ENCODE measurements at regions not wholly inside any gene's neighbourhood (a gene's known extent, or its start where the extent isn't known, plus 50 kb on each side); places are given as distances from the start of the nearest gene placed in this dataset.

GRCh38 chr1:38743184-38743583 lies 116.4 kb downstream of the RRAGC start:
- Histone ChIP-seq H4K5ac (ENCODE audit: insufficient read length, low read depth, low read length) (no peak overlapping the region), H3K79me1 (ENCODE audit: insufficient read depth, low read depth, low read length, poor library complexity, severe bottlenecking) (no peaks in the 10 kb centered on the region), H3T11ph (ENCODE audit: low read length) (no peak overlapping the region), H3K27ac (ENCODE audit: insufficient read length, low read depth, low read length) (no peak overlapping the region), H3K4ac (ENCODE audit: low read depth, low read length) (no peak overlapping the region), H4K91ac (ENCODE audit: insufficient read length, low read depth, low read length) (no peak overlapping the region), H2BK20ac (ENCODE audit: low read depth, low read length, poor library complexity, severe bottlenecking) (no peak overlapping the region), H2AK5ac (ENCODE audit: insufficient read length, low read length) (no peak overlapping the region), H3K23ac (ENCODE audit: insufficient read length, low read depth, low read length) (no peak overlapping the region), H3K9me3 (ENCODE audit: control insufficient read depth, low read depth, low read length) (no peaks in the 10 kb centered on the region), H3K4me1 (ENCODE audit: insufficient read depth, low read length) (no peaks in the 10 kb centered on the region; the same call in 1 of the 2 replicates), H3K14ac (ENCODE audit: insufficient read depth, low read length) (no peak overlapping the region), H2BK120ac (ENCODE audit: low read depth, low read length, poor library complexity, severe bottlenecking) (no peak overlapping the region), H4K20me1 (ENCODE audit: control insufficient read depth, insufficient read depth, insufficient read length) (no peaks in the 10 kb centered on the region), H3K79me2 (ENCODE audit: insufficient read depth, low read length) (no peaks in the 10 kb centered on the region), H2BK15ac (ENCODE audit: low read depth, low read length) (no peak overlapping the region), H3K27me3 (ENCODE audit: insufficient read depth, low read length) (no peaks in the 10 kb centered on the region), H3K23me2 (ENCODE audit: insufficient read length, low read depth, low read length, poor library complexity, severe bottlenecking) (no peaks in the 10 kb centered on the region), H3K18ac (ENCODE audit: insufficient read length, low read depth, low read length) (no peak overlapping the region), H2BK12ac (ENCODE audit: insufficient read length, low read depth, low read length) (no peak overlapping the region), H2BK5ac (ENCODE audit: insufficient read length, low read length) (no peak overlapping the region), H3K4me2 (ENCODE audit: insufficient read depth, insufficient read length, low read length) (no peak overlapping the region), H4K8ac (replicated peaks; ENCODE audit: insufficient read length, low read depth, low read length) (no peak overlapping the region), H2AFZ (ENCODE audit: low read length) (no peak overlapping the region), H3K9ac (ENCODE audit: extremely low read depth, insufficient read length, low read length) (no peak overlapping the region), H3K56ac (ENCODE audit: insufficient read length, low read depth, low read length) (no peak overlapping the region)
- Mint-ChIP-seq H3K9me3 (no peaks in the 10 kb centered on the region), H3K4me1 (peaks cover 21 to 29% of the 10 kb centered on the region in 2 experiments), H3K36me3 (ENCODE audit: insufficient read depth in 1 of 3, low read depth in 3 of 3) (no peaks in the 10 kb centered on the region; a peak in 2 of 7 replicates), H3K27me3 (ENCODE audit: low read depth) (no peaks in the 10 kb centered on the region; the same call in 1 of the 2 replicates), H3K4me3 (no peak overlapping the region), H3K27ac (no peak overlapping the region)
- TF ChIP-seq CTCF (conservative IDR thresholded peaks at IDR 0.05) = no peak
- WGBS (ENCODE audit: extremely low coverage, insufficient read length, low lambda C conversion rate) = no CpG with 5 or more reads among the region's 1 CpG
- no peak for DNase-seq

All from H9 (cell line).